Stomach (tissue), 4 donors: ENCODE measurements at regions not wholly inside any gene's neighbourhood (a gene's known extent, or its start where the extent isn't known, plus 50 kb on each side); places are given as distances from the start of the nearest gene placed in this dataset.

Source experiments
- CTCF ChIP-seq, 7 experiments: fragments of 450-650 bp in 4 of 7; fragments of 200-600 bp in 3 of 7; sonication (generic) in 3 of 7; IDR thresholded peaks; one replicate each; pipeline ENCODE4 v1.5.1; 2016 to 2019; ENCODE audit warnings: antibody characterized with exemption in 7 of 7, control low read depth in 2 of 7, mild to moderate bottlenecking in 1 of 7
- EP300 ChIP-seq: sonication (generic); formaldehyde crosslinking; IDR thresholded peaks from one replicate; pipeline ENCODE4 v1.6.1; 2017; ENCODE audit warnings: antibody characterized with exemption
- POLR2A ChIP-seq, 4 donors: fragments of 450-650 bp; IDR thresholded peaks; one replicate each; pipeline ENCODE4 v1.6.1; 2016; ENCODE audit warnings: antibody characterized with exemption in 4 of 4, control low read depth in 2 of 4, mild to moderate bottlenecking in 1 of 4, moderate library complexity in 1 of 4

GRCh38 chr3:148255981-148256969 lies 441.4 kb upstream of the AGTR1 start:
- no peak for TF ChIP-seq CTCF (IDR thresholded peaks at IDR 0.05)
- TF ChIP-seq POLR2A (IDR thresholded peaks at IDR 0.05), result no peak
- no peak for TF ChIP-seq EP300
